ENCODE measurements at regions not wholly inside any gene's neighbourhood (a gene's known extent, or its start where the extent isn't known, plus 50 kb on each side); places are given as distances from the start of the nearest gene placed in this dataset.
"Not testable (repeated sequence)": the region's sequence is repeated elsewhere in the genome, so short reads cannot be mapped to it uniquely, and the experiment has no call there.

- no peak for DNase-seq (ENCODE audit: low spot score)
Observed at GRCh38 chr3:137300703-137301102, 342.9 kb downstream of the IL20RB start.

- no peak for DNase-seq (ENCODE audit: low spot score)
Observed at GRCh38 chr3:137304313-137305056, 346.7 kb downstream of the IL20RB start.

GRCh38 chr3:137324114-137324513, 366.3 kb downstream of the IL20RB start:
- DNase-seq (ENCODE audit: low spot score): no peak

- DNase-seq (ENCODE audit: low spot score): no peak
Observed at GRCh38 chr3:137325170-137325569, 367.4 kb downstream of the IL20RB start.

GRCh38 chr3:137325934-137326333, 368.2 kb downstream of the IL20RB start:
- no peak for DNase-seq (ENCODE audit: low spot score)

GRCh38 chr3:137329594-137329993, 371.8 kb downstream of the IL20RB start:
- DNase-seq (ENCODE audit: low spot score): no peak

- no peak for DNase-seq (ENCODE audit: low spot score)
Observed at GRCh38 chr3:137330246-137330645, 372.5 kb downstream of the IL20RB start.

GRCh38 chr3:137332297-137332696, 374.5 kb downstream of the IL20RB start:
- no peak for DNase-seq (ENCODE audit: low spot score)

GRCh38 chr3:137335478-137335877, 377.7 kb downstream of the IL20RB start:
- DNase-seq (ENCODE audit: low spot score): no peak

GRCh38 chr3:137338400-137338799, 380.6 kb downstream of the IL20RB start:
- not testable (repeated sequence) for DNase-seq (ENCODE audit: low spot score)

GRCh38 chr3:137343283-137343682, 385.5 kb downstream of the IL20RB start:
- DNase-seq (ENCODE audit: low spot score): no peak

- DNase-seq (ENCODE audit: low spot score): no peak
Observed at GRCh38 chr3:137347132-137347531, 389.3 kb downstream of the IL20RB start.

GRCh38 chr3:137347817-137348368, 390.1 kb downstream of the IL20RB start:
- no peak for DNase-seq (ENCODE audit: low spot score)

- DNase-seq (ENCODE audit: low spot score): no peak
Observed at GRCh38 chr3:137348936-137349335, 391.2 kb downstream of the IL20RB start.

- no peak for DNase-seq (ENCODE audit: low spot score)
Observed at GRCh38 chr3:137349557-137350348, 392.0 kb downstream of the IL20RB start.

- DNase-seq (ENCODE audit: low spot score): no peak
Observed at GRCh38 chr3:137360531-137361201, 402.9 kb downstream of the IL20RB start.

- DNase-seq (ENCODE audit: low spot score): no peak
Observed at GRCh38 chr3:137382005-137382594, 382.0 kb upstream of the SOX14 start.

- DNase-seq (ENCODE audit: low spot score): no peak
Observed at GRCh38 chr3:137385922-137386321, 378.2 kb upstream of the SOX14 start.

- DNase-seq (ENCODE audit: low spot score): no peak
Observed at GRCh38 chr3:137409584-137409983, 354.5 kb upstream of the SOX14 start.

- no peak for DNase-seq (ENCODE audit: low spot score)
Observed at GRCh38 chr3:137410028-137410427, 354.1 kb upstream of the SOX14 start.

- no peak for DNase-seq (ENCODE audit: low spot score)
Observed at GRCh38 chr3:137420198-137420995, 343.7 kb upstream of the SOX14 start.
